Fibroblast of the aortic adventitia (primary cell): ENCODE measurements at regions not wholly inside any gene's neighbourhood (a gene's known extent, or its start where the extent isn't known, plus 50 kb on each side); places are given as distances from the start of the nearest gene placed in this dataset.
A peak's percentile ranks its signal among the peaks of the same experiment; 100 is the strongest.

ENCODE experiments used
- DNase-seq: peaks from one replicate; pipeline ENCODE4 v3.0.0-alpha.2; 2010; ENCODE audit warnings: low read depth
- H3K4me3 ChIP-seq: 2 replicates; pipeline ENCODE4 v1.5.1; 2011; ENCODE audit warnings: low read depth, mild to moderate bottlenecking, control low read depth, low read length, moderate library complexity
- CTCF ChIP-seq: IDR thresholded peaks from 2 replicates; pipeline ENCODE4 v1.5.1; 2011; ENCODE audit warnings: mild to moderate bottlenecking, low read length, control low read depth, inconsistent platforms; ENCODE audit not compliant: insufficient read depth

GRCh38 chr4:164529486-164529885, 224.4 kb upstream of the SMIM31 start:
- H3K4me3 ChIP-seq = no peak overlapping the region
- DNase-seq = no peak
- TF ChIP-seq CTCF = no peak

GRCh38 chr4:164531336-164531735, 222.6 kb upstream of the SMIM31 start:
- no peak for TF ChIP-seq CTCF
- H3K4me3 ChIP-seq = no peak overlapping the region
- DNase-seq = no peak

GRCh38 chr4:164536814-164537213, 217.1 kb upstream of the SMIM31 start:
- peak; percentile 83 for DNase-seq
- H3K4me3 ChIP-seq = no peak overlapping the region
- no peak for TF ChIP-seq CTCF

GRCh38 chr4:164538097-164538496, 215.8 kb upstream of the SMIM31 start:
- TF ChIP-seq CTCF = no peak
- DNase-seq = no peak
- H3K4me3 ChIP-seq = no peak overlapping the region

- no peak for DNase-seq
- H3K4me3 ChIP-seq = no peak overlapping the region
- no peak for TF ChIP-seq CTCF
These were observed 212.9 kb upstream of the SMIM31 start for GRCh38 chr4:164540987-164541386.

- H3K4me3 ChIP-seq = no peak overlapping the region
- no peak for TF ChIP-seq CTCF
- DNase-seq = no peak
These were observed 211.5 kb upstream of the SMIM31 start for GRCh38 chr4:164542431-164542830.

- TF ChIP-seq CTCF = no peak
- no peak for DNase-seq
- no peak overlapping the region for H3K4me3 ChIP-seq
These were observed 202.8 kb upstream of the SMIM31 start for GRCh38 chr4:164550989-164551712.
